Liver (tissue), 3 donors: ENCODE measurements at regions not wholly inside any gene's neighbourhood (a gene's known extent, or its start where the extent isn't known, plus 50 kb on each side); places are given as distances from the start of the nearest gene placed in this dataset.

Source experiments
- CTCF ChIP-seq: fragments of 150-350 bp; IDR thresholded peaks from 2 replicates; pipeline ENCODE4 v1.5.1; 2017; ENCODE audit warnings: improper control_type of control experiment, low read depth, low read length; ENCODE audit not compliant: missing input control
- FOXA1 ChIP-seq: IDR thresholded peaks from 2 replicates; pipeline ENCODE4 v1.6.1; 2016; ENCODE audit warnings: antibody characterized with exemption
- GABPA ChIP-seq, 2 donors: IDR thresholded peaks in 1 of 2; conservative IDR thresholded peaks in 1 of 2; 2 replicates each; pipeline ENCODE4 v1.6.1; 2016; ENCODE audit warnings: antibody characterized with exemption in 2 of 2, mild to moderate bottlenecking in 1 of 2, moderate library complexity in 1 of 2
- HNF4G ChIP-seq: IDR thresholded peaks from 2 replicates; pipeline ENCODE4 v1.6.1; 2016; ENCODE audit warnings: antibody characterized with exemption
- JUND ChIP-seq, 2 donors: IDR thresholded peaks; 2 replicates each; pipeline ENCODE4 v1.6.1; 2016; ENCODE audit warnings: antibody characterized with exemption in 2 of 2
- RAD21 ChIP-seq, 2 donors: IDR thresholded peaks; 2 replicates each; pipeline ENCODE4 v1.6.1; 2016; ENCODE audit warnings: antibody characterized with exemption in 2 of 2, mild to moderate bottlenecking in 2 of 2
- REST ChIP-seq: IDR thresholded peaks from 2 replicates; pipeline ENCODE4 v1.6.1; 2016; ENCODE audit warnings: antibody characterized with exemption, mild to moderate bottlenecking
- RXRA ChIP-seq, 2 donors: IDR thresholded peaks; 2 replicates each; pipeline ENCODE4 v1.6.1; 2017 to 2018; ENCODE audit warnings: antibody characterized with exemption in 2 of 2, mild to moderate bottlenecking in 1 of 2
- ZBTB33 ChIP-seq: IDR thresholded peaks from 2 replicates; pipeline ENCODE4 v1.6.1; 2016; ENCODE audit warnings: antibody characterized with exemption
- donor health status: healthy.
- donor health status: healthy.

- no peak for TF ChIP-seq CTCF
- TF ChIP-seq GABPA (IDR thresholded peaks at IDR 0.05 in 1 of 2, conservative IDR thresholded peaks at IDR 0.05 in 1 of 2): no peak
- TF ChIP-seq RAD21 (IDR thresholded peaks at IDR 0.05): no peak
- TF ChIP-seq REST: no peak
- no peak for TF ChIP-seq RXRA (IDR thresholded peaks at IDR 0.05)
- no peak for TF ChIP-seq ZBTB33
- TF ChIP-seq JUND (IDR thresholded peaks at IDR 0.05): no peak
- no peak for TF ChIP-seq FOXA1
- no peak for TF ChIP-seq HNF4G
These were observed 290.6 kb downstream of the ZNF674 start for GRCh38 chrX:46254641-46255040.
